Thoracic aorta (tissue), 2 donors: ENCODE measurements at regions not wholly inside any gene's neighbourhood (a gene's known extent, or its start where the extent isn't known, plus 50 kb on each side); places are given as distances from the start of the nearest gene placed in this dataset.
"Not testable (repeated sequence)": the region's sequence is repeated elsewhere in the genome, so short reads cannot be mapped to it uniquely, and the experiment has no call there.

Experiments
- ATAC-seq: fragments of 150-250 bp; one replicate; pipeline ENCODE4 v1.8.0; 2017; ENCODE audit warnings: low read depth; ENCODE audit not compliant: insufficient number of reproducible peaks, low FRiP score
- DNase-seq: peaks from one replicate; pipeline ENCODE4 v3.0.0-alpha.2; 2020; ENCODE audit warnings: low spot score
- H3K27ac ChIP-seq, 2 donors: fragments of 200-600 bp; sonication (generic); 1 replicate in 1 of 2; 2 replicates in 1 of 2; pipeline ENCODE4 v1.5.1; 2016; ENCODE audit warnings: mild to moderate bottlenecking in 2 of 2, moderate library complexity in 2 of 2
- H3K27me3 ChIP-seq: fragments of 200-600 bp; sonication (generic); replicated peaks from 2 replicates; pipeline ENCODE4 v1.6.0; 2016; ENCODE audit warnings: mild to moderate bottlenecking; ENCODE audit not compliant: insufficient read depth
- H3K36me3 ChIP-seq: fragments of 200-600 bp; sonication (generic); one replicate; pipeline ENCODE4 v1.5.1; 2016
- H3K4me1 ChIP-seq, 2 donors: fragments of 200-600 bp; sonication (generic); 1 replicate in 1 of 2; 2 replicates in 1 of 2; pipeline versions ENCODE4 v1.5.1 to v1.6.0; 2016; ENCODE audit warnings: low read depth in 2 of 2, mild to moderate bottlenecking in 1 of 2; ENCODE audit not compliant: control insufficient read depth in 1 of 2
- H3K4me3 ChIP-seq: fragments of 200-600 bp; sonication (generic); 2 replicates; pipeline ENCODE4 v1.5.1; 2016; ENCODE audit warnings: mild to moderate bottlenecking
- H3K9me3 ChIP-seq: fragments of 200-600 bp; sonication (generic); 2 replicates; pipeline ENCODE4 v1.5.1; 2016
- TF ChIP-seq, protein P1 (sequence below): fragments of 200-600 bp; sonication (generic); IDR thresholded peaks from one replicate; pipeline ENCODE4 v1.5.1; 2019; ENCODE audit warnings: antibody characterized with exemption

GRCh38 chr6:102742754-102743356 is 1349.3 kb downstream of the GRIK2 start:
- H3K4me1 ChIP-seq, result peaks cover 1 to 2% of the 10 kb centered on the region in 2 donors
- ATAC-seq (no peak), DNase-seq (no peak)
- H3K36me3 ChIP-seq, result no peaks in the 10 kb centered on the region
- H3K4me3 ChIP-seq, result no peak overlapping the region
- no peak overlapping the region for H3K27ac ChIP-seq
- TF ChIP-seq, protein P1, sequence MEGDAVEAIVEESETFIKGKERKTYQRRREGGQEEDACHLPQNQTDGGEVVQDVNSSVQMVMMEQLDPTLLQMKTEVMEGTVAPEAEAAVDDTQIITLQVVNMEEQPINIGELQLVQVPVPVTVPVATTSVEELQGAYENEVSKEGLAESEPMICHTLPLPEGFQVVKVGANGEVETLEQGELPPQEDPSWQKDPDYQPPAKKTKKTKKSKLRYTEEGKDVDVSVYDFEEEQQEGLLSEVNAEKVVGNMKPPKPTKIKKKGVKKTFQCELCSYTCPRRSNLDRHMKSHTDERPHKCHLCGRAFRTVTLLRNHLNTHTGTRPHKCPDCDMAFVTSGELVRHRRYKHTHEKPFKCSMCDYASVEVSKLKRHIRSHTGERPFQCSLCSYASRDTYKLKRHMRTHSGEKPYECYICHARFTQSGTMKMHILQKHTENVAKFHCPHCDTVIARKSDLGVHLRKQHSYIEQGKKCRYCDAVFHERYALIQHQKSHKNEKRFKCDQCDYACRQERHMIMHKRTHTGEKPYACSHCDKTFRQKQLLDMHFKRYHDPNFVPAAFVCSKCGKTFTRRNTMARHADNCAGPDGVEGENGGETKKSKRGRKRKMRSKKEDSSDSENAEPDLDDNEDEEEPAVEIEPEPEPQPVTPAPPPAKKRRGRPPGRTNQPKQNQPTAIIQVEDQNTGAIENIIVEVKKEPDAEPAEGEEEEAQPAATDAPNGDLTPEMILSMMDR, result no peak
- no peaks in the 10 kb centered on the region for H3K27me3 ChIP-seq
- H3K9me3 ChIP-seq, result no peaks in the 10 kb centered on the region

DNA sequence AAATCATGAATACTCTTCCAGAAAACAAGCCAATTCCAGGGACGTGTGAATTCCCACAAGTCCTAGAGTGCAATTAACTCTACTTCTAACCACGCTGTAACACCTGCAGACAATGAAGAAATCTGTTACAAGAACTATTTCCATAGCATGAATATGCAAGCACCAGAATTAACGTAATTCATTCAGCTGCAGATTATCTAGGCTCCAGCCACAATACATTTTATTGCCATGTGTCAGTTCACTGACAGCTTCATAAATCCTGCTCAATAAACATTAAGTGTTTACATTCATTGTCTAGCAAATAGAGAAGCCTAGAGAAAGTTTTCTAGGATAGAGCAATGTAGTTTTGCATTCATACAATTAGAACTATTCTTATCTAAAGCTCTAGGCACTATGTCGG is 1348.5 kb downstream of the GRIK2 start:
- Histone ChIP-seq H3K27ac (no peak overlapping the region), H3K9me3 (no peaks in the 10 kb centered on the region), H3K4me3 (no peak overlapping the region), H3K4me1 (peaks cover 7 to 10% of the 10 kb centered on the region in 2 donors), H3K27me3 (no peaks in the 10 kb centered on the region), H3K36me3 (no peaks in the 10 kb centered on the region)
- TF ChIP-seq, protein P1, result no peak
- DNase-seq, result no peak
- no peak for ATAC-seq

GRCh38 chr6:102736941-102737368 is 1343.4 kb downstream of the GRIK2 start:
- Histone ChIP-seq H3K9me3 (no peaks in the 10 kb centered on the region), H3K27ac (peak overlapping the region; percentile 50 to 69), H3K4me3 (no peak overlapping the region), H3K36me3 (no peaks in the 10 kb centered on the region), H3K4me1 (peaks cover 7 to 17% of the 10 kb centered on the region in 2 donors), H3K27me3 (no peaks in the 10 kb centered on the region)
- no peak for DNase-seq
- TF ChIP-seq, protein P1, result no peak
- peak; percentile 94 for ATAC-seq

GRCh38 chr6:102732898-102733297 is 1339.4 kb downstream of the GRIK2 start:
- Histone ChIP-seq H3K4me1 (peaks cover 6 to 16% of the 10 kb centered on the region in 2 donors), H3K36me3 (no peaks in the 10 kb centered on the region), H3K4me3 (no peak overlapping the region), H3K27ac (no peak overlapping the region), H3K27me3 (no peaks in the 10 kb centered on the region), H3K9me3 (peaks cover 3% of the 10 kb centered on the region)
- TF ChIP-seq, protein P1, result no peak
- no peak for DNase-seq
- ATAC-seq, result no peak

GRCh38 chr6:102722086-102722485 is 1328.6 kb downstream of the GRIK2 start:
- H3K4me3 ChIP-seq, DNase-seq, H3K27ac ChIP-seq, H3K9me3 ChIP-seq, H3K27me3 ChIP-seq, H3K4me1 ChIP-seq, H3K36me3 ChIP-seq, ATAC-seq: not testable (repeated sequence)
